SK-N-SH (cell line): ENCODE measurements at regions not wholly inside any gene's neighbourhood (a gene's known extent, or its start where the extent isn't known, plus 50 kb on each side); places are given as distances from the start of the nearest gene placed in this dataset.

Experiments
- CTCF ChIA-PET: fragments of 300-600, 350-600 bp; formaldehyde crosslinking; extraction: SDS; loops from one replicate; lab custom pipeline; 2021; lab: Yijun Ruan, JAX
- POLR2A ChIA-PET: fragments of 350-600 bp; sonication (Branson Sonifier 250); formaldehyde crosslinking; extraction: SDS; loops from one replicate; lab custom pipeline; 2020; ENCODE audit warnings: antibody characterized with exemption, inconsistent platforms; lab: Yijun Ruan, JAX
- DNase-seq: peaks from one replicate; pipeline ENCODE4 v3.0.0; 2012
- H2AFZ ChIP-seq: fragments of 200-600 bp; sonication (generic); 2 replicates; pipeline ENCODE4 v1.8.1; 2016; ENCODE audit warnings: antibody characterized with exemption, mild to moderate bottlenecking, low read depth
- H3F3A ChIP-seq: fragments of 200-600 bp; sonication (generic); replicated peaks from 2 replicates; pipeline ENCODE3; 2016; ENCODE audit warnings: antibody characterized with exemption, mild to moderate bottlenecking; ENCODE audit not compliant: insufficient read depth
- H3K27ac ChIP-seq, 2 experiments: fragments of 200-500 bp in 1 of 2; fragments of 200-600 bp in 1 of 2; sonication (Bioruptor generic) in 1 of 2; sonication (generic), shearing (Covaris generic) in 1 of 2; 2 replicates each; pipeline versions ENCODE4 v1.5.1 to v1.6.1; 2014 to 2016; ENCODE audit warnings: low read depth in 2 of 2, inconsistent platforms in 1 of 2, low read length in 1 of 2, mild to moderate bottlenecking in 1 of 2, mixed read lengths in 1 of 2
- H3K27me3 ChIP-seq: fragments of 200-600 bp; sonication (generic), shearing (Covaris generic); 2 replicates; pipeline ENCODE4 v1.6.1; 2016; ENCODE audit warnings: mixed run types; ENCODE audit not compliant: insufficient read depth
- H3K36me3 ChIP-seq, 2 experiments: fragments of 200-500 bp in 1 of 2; fragments of 200-600 bp in 1 of 2; sonication (Bioruptor generic) in 1 of 2; sonication (generic) in 1 of 2; replicated peaks in 1 of 2; 2 replicates each; pipeline versions ENCODE3 to v1.5.1; 2014 to 2016; ENCODE audit warnings: low read length in 1 of 2, mild to moderate bottlenecking in 1 of 2; ENCODE audit not compliant: insufficient read depth in 2 of 2, control insufficient read depth in 1 of 2
- H3K4me1 ChIP-seq, 2 experiments: fragments of 200-500 bp in 1 of 2; fragments of 200-600 bp in 1 of 2; sonication (Bioruptor generic) in 1 of 2; sonication (generic), shearing (Covaris generic) in 1 of 2; 2 replicates each; pipeline versions ENCODE4 v1.5.1 to v1.6.1; 2014 to 2016; ENCODE audit warnings: low read depth in 1 of 2, low read length in 1 of 2, mixed run types in 1 of 2; ENCODE audit not compliant: insufficient read depth in 2 of 2, control insufficient read depth in 1 of 2
- H3K4me2 ChIP-seq: fragments of 200-600 bp; sonication (generic), shearing (Covaris generic); 2 replicates; pipeline ENCODE4 v1.6.1; 2017; ENCODE audit warnings: mixed run types
- H3K4me3 ChIP-seq, 2 experiments: fragments of 200-500 bp in 1 of 2; fragments of 200-600 bp in 1 of 2; sonication (Bioruptor generic) in 1 of 2; sonication (generic), shearing (Covaris generic) in 1 of 2; 2 replicates each; pipeline versions ENCODE4 v1.5.1 to v1.8.1; 2014 to 2016; ENCODE audit warnings: low read depth in 2 of 2, inconsistent platforms in 1 of 2, low read length in 1 of 2, mild to moderate bottlenecking in 1 of 2, mixed read lengths in 1 of 2, moderate library complexity in 1 of 2
- H3K79me2 ChIP-seq: fragments of 200-600 bp; sonication (generic); 2 replicates; pipeline ENCODE4 v1.8.1; 2017; ENCODE audit warnings: mild to moderate bottlenecking; ENCODE audit not compliant: insufficient read depth
- H3K9ac ChIP-seq: fragments of 200-600 bp; sonication (generic); 2 replicates; pipeline ENCODE4 v1.6.1; 2017; ENCODE audit warnings: mixed run types
- H3K9me2 ChIP-seq: fragments of 200-600 bp; sonication (generic); 2 replicates; pipeline ENCODE4 v1.6.1; 2017; ENCODE audit warnings: mixed run types
- H3K9me3 ChIP-seq: fragments of 200-600 bp; sonication (generic); 2 replicates; pipeline ENCODE4 v1.6.1; 2017; ENCODE audit warnings: mixed run types, mild to moderate bottlenecking, moderate library complexity
- H4K20me1 ChIP-seq: fragments of 200-600 bp; sonication (generic); 2 replicates; pipeline ENCODE4 v1.6.1; 2017; ENCODE audit warnings: mild to moderate bottlenecking, mixed run types; ENCODE audit not compliant: insufficient read depth
- CHD2 ChIP-seq: fragments of 150-350 bp; IDR thresholded peaks from 2 replicates; pipeline ENCODE4 v1.6.1; 2018; ENCODE audit warnings: low read length; ENCODE audit not compliant: partially characterized antibody
- CTCF ChIP-seq: fragments of 200-600 bp; sonication (generic); IDR thresholded peaks from 2 replicates; pipeline ENCODE4 v1.6.1; 2017; ENCODE audit warnings: antibody characterized with exemption, mild to moderate bottlenecking, moderate library complexity
- EP300 ChIP-seq, 2 experiments: IDR thresholded peaks; 2 replicates each; pipeline versions ENCODE4 v1.4.0 to v1.6.1; 2012; ENCODE audit warnings: borderline replicate concordance in 1 of 2, low read depth in 1 of 2, low read length in 1 of 2
- FOXM1 ChIP-seq: IDR thresholded peaks from 2 replicates; pipeline ENCODE4 v1.4.0; 2012; ENCODE audit warnings: low read depth, mild to moderate bottlenecking
- GABPA ChIP-seq: IDR thresholded peaks from 2 replicates; pipeline ENCODE4 v1.4.0; 2012; ENCODE audit warnings: low read depth, mild to moderate bottlenecking
- GATA2 ChIP-seq: sonication (generic); formaldehyde crosslinking; IDR thresholded peaks from 2 replicates; pipeline ENCODE4 v1.5.0; 2020; ENCODE audit warnings: mild to moderate bottlenecking, missing genetic modification reagents
- JUND ChIP-seq: IDR thresholded peaks from 2 replicates; pipeline ENCODE4 v1.4.0; 2012
- NFIC ChIP-seq: IDR thresholded peaks from 2 replicates; pipeline ENCODE4 v1.4.0; 2012; ENCODE audit warnings: borderline replicate concordance
- PBX3 ChIP-seq: IDR thresholded peaks from 2 replicates; pipeline ENCODE4; 2012
- RAD21 ChIP-seq: IDR thresholded peaks from 2 replicates; pipeline ENCODE4 v1.6.1; 2012; ENCODE audit warnings: mild to moderate bottlenecking, low read length
- RCOR1 ChIP-seq: fragments of 150-350 bp; IDR thresholded peaks from 2 replicates; pipeline ENCODE4 v1.6.1; 2017; ENCODE audit warnings: antibody characterized with exemption, low read length
- REST ChIP-seq: IDR thresholded peaks from 2 replicates; pipeline ENCODE4 v1.6.1; 2012; ENCODE audit warnings: mild to moderate bottlenecking, low read depth, low read length, moderate library complexity
- RFX5 ChIP-seq: IDR thresholded peaks from 2 replicates; pipeline ENCODE4 v1.6.1; 2012; ENCODE audit warnings: mild to moderate bottlenecking, improper control_type of control experiment, low read length
- SMC3 ChIP-seq: IDR thresholded peaks from 2 replicates; pipeline ENCODE4 v1.6.1; 2012; ENCODE audit warnings: low read depth, low read length, improper control_type of control experiment
- TCF12 ChIP-seq: IDR thresholded peaks from 2 replicates; pipeline ENCODE4 v1.4.0; 2012
- USF2 ChIP-seq: fragments of 150-350 bp; IDR thresholded peaks from 2 replicates; pipeline ENCODE4 v1.6.1; 2017; ENCODE audit warnings: antibody characterized with exemption, low read length, low read depth, borderline replicate concordance
- YY1 ChIP-seq: IDR thresholded peaks from 2 replicates; pipeline ENCODE4 v1.4.0; 2012; ENCODE audit warnings: low read depth, mild to moderate bottlenecking
- ZBTB33 ChIP-seq: IDR thresholded peaks from 2 replicates; pipeline ENCODE4 v1.4.0; 2012; ENCODE audit warnings: low read depth, borderline replicate concordance
- WGBS: methylation state at CpG from one replicate; pipeline ENCODE4 v1.1.6; 2017; ENCODE audit warnings: low lambda C conversion rate; 5-methylcytosine and 5-hydroxymethylcytosine counted together

- ChIA-PET CTCF (no interaction called here), POLR2A (no interaction called here)
- DNase-seq: peak; percentile 25
- Histone ChIP-seq H3K9me2 (no peaks in the 10 kb centered on the region), H3F3A (no peaks in the 10 kb centered on the region), H2AFZ (no peak overlapping the region), H3K36me3 (no peaks in the 10 kb centered on the region), H3K9me3 (no peaks in the 10 kb centered on the region), H3K27ac (no peak overlapping the region), H3K79me2 (no peaks in the 10 kb centered on the region), H3K4me1 (peaks cover 0 to 2% of the 10 kb centered on the region in 2 experiments; a peak in 2 of 4 replicates), H3K9ac (no peak overlapping the region), H4K20me1 (no peaks in the 10 kb centered on the region), H3K4me3 (no peak overlapping the region), H3K4me2 (no peak overlapping the region), H3K27me3 (no peaks in the 10 kb centered on the region)
- WGBS: 5% methylated on average over 3 of the region's 3 CpGs
- TF ChIP-seq EP300 (IDR thresholded peaks at IDR 0.05; ENCODE audit: borderline replicate concordance in 1 of 2, low read depth in 1 of 2, low read length in 1 of 2) (peak in 1 of 2 experiments; percentile 71; a peak in 1 of 4 replicates), GATA2 (CRISPR knock-in tag) (peak; percentile 88), RCOR1 (peak; percentile 82; the same call in 1 of the 2 replicates), NFIC (no peak), CHD2 (peak; percentile 38)
Observed at GRCh38 chr5:156240414-156240813, 86.5 kb upstream of the SGCD start.

GRCh38 chr5:156241266-156241665 lies 85.7 kb upstream of the SGCD start:
- H3K9me2 ChIP-seq: no peaks in the 10 kb centered on the region
- peaks cover 0 to 2% of the 10 kb centered on the region in 2 experiments; a peak in 2 of 4 replicates for H3K4me1 ChIP-seq
- H3K79me2 ChIP-seq: no peaks in the 10 kb centered on the region
- H3F3A ChIP-seq: no peaks in the 10 kb centered on the region
- H3K9ac ChIP-seq: no peak overlapping the region
- no peak overlapping the region for H3K27ac ChIP-seq
- H3K9me3 ChIP-seq: no peaks in the 10 kb centered on the region
- H3K4me2 ChIP-seq: no peak overlapping the region
- no peak for DNase-seq
- H2AFZ ChIP-seq: no peak overlapping the region
- H3K4me3 ChIP-seq: no peak overlapping the region
- ChIA-PET CTCF (no interaction called here), POLR2A (no interaction called here)
- no peaks in the 10 kb centered on the region for H3K36me3 ChIP-seq
- no peaks in the 10 kb centered on the region for H4K20me1 ChIP-seq
- no peaks in the 10 kb centered on the region for H3K27me3 ChIP-seq
- TF ChIP-seq JUND: no peak
- TF ChIP-seq YY1: no peak
- TF ChIP-seq RFX5: no peak
- no peak for TF ChIP-seq SMC3
- no peak for TF ChIP-seq REST
- TF ChIP-seq GABPA: no peak
- TF ChIP-seq TCF12: no peak
- no peak for TF ChIP-seq EP300 (IDR thresholded peaks at IDR 0.05; ENCODE audit: borderline replicate concordance in 1 of 2, low read depth in 1 of 2, low read length in 1 of 2)
- TF ChIP-seq USF2: no peak
- no peak for TF ChIP-seq NFIC
- no peak for TF ChIP-seq CTCF
- TF ChIP-seq FOXM1: no peak
- no peak for TF ChIP-seq ZBTB33
- no peak for TF ChIP-seq RAD21
- no peak for TF ChIP-seq CHD2
- no peak for TF ChIP-seq PBX3
- TF ChIP-seq GATA2 (CRISPR knock-in tag): no peak
